HepG2 (cell line): ENCODE measurements at regions not wholly inside any gene's neighbourhood (a gene's known extent, or its start where the extent isn't known, plus 50 kb on each side); places are given as distances from the start of the nearest gene placed in this dataset.
A peak's percentile ranks its signal among the peaks of the same experiment; 100 is the strongest.

ENCODE experiments used
- ATAC-seq: fragments of 200-7000 bp; cut with Tn5 transposase; 3 replicates; pipeline ENCODE4 v1.9.1; 2020; ENCODE audit warnings: mild to moderate bottlenecking, moderate library complexity
- BruUV-seq: library from RNA; stranded (reverse); fragments of 400-500 nt; replicated peaks from 2 replicates; lab custom pipeline; 2021; lab: Mats Ljungman, UMichigan
- CTCF ChIA-PET: fragments of 300-600 bp; formaldehyde crosslinking; extraction: SDS; loops from one replicate; lab custom pipeline; 2021; ENCODE audit warnings: low total read pairs, inconsistent platforms, low intra/inter-chr PET ratio; lab: Yijun Ruan, JAX
- POLR2A ChIA-PET: fragments of 350-600 bp; sonication (Branson Sonifier 250); formaldehyde crosslinking; loops from one replicate; lab custom pipeline; 2020; ENCODE audit warnings: antibody characterized with exemption, inconsistent platforms; lab: Yijun Ruan, JAX
- DNase-seq: peaks from one replicate; pipeline ENCODE4 v3.0.0-alpha.2; 2015; ENCODE audit warnings: low spot score
- FAIRE-seq: peaks from 3 replicates; lab custom pipeline; 2011; peaks lifted over from hg19 to GRCh38; lab: Jason Lieb, UNC
- H2AFZ ChIP-seq: one replicate; pipeline ENCODE4 v1.6.1; 2011; ENCODE audit warnings: low read length, inconsistent platforms
- H3K27ac ChIP-seq: fragments of 300-600 bp; 3 replicates; pipeline ENCODE4 v1.8.0; 2011; ENCODE audit warnings: mixed run types, mild to moderate bottlenecking, mixed read lengths, low read length, inconsistent platforms; ENCODE audit not compliant: insufficient read depth; ENCODE audit errors: extremely low read length
- H3K27me3 ChIP-seq, 2 experiments: fragments of 200-600 bp in 1 of 2; 2 replicates in 1 of 2; 3 replicates in 1 of 2; pipeline versions ENCODE4 v1.6.0 to v1.8.0; 2011; ENCODE audit warnings: low read length in 2 of 2, mild to moderate bottlenecking in 2 of 2, moderate library complexity in 2 of 2, inconsistent platforms in 1 of 2; ENCODE audit not compliant: insufficient read depth in 2 of 2, control insufficient read depth in 1 of 2
- H3K36me3 ChIP-seq, 2 experiments: fragments of 200-600 bp in 1 of 2; replicated peaks in 1 of 2; 2 replicates in 1 of 2; 3 replicates in 1 of 2; pipeline versions ENCODE4 v1.5.1 to v1.8.0; 2011; ENCODE audit warnings: low read length in 2 of 2, inconsistent platforms in 1 of 2; ENCODE audit not compliant: insufficient read depth in 2 of 2, control insufficient read depth in 1 of 2
- H3K4me1 ChIP-seq: 2 replicates; pipeline ENCODE4 v1.5.1; 2012; ENCODE audit warnings: low read length, inconsistent platforms; ENCODE audit not compliant: insufficient read depth
- H3K4me2 ChIP-seq: 2 replicates; pipeline ENCODE4 v1.6.0; 2011; ENCODE audit warnings: low read depth, low read length, inconsistent platforms
- H3K4me3 ChIP-seq, 3 experiments: fragments of 200-600 bp in 1 of 3; sonication (generic), shearing (Covaris generic) in 1 of 3; replicated peaks in 1 of 3; 2 replicates each; pipeline ENCODE4 v1.5.1; 2011 to 2016; ENCODE audit warnings: low read length in 3 of 3, inconsistent platforms in 2 of 3, low read depth in 2 of 3, mild to moderate bottlenecking in 2 of 3, control low read depth in 1 of 3, mixed read lengths in 1 of 3; ENCODE audit not compliant: insufficient read depth in 1 of 3
- H3K79me2 ChIP-seq: one replicate; pipeline ENCODE4 v1.6.1; 2011; ENCODE audit warnings: low read length, inconsistent platforms; ENCODE audit not compliant: insufficient read depth
- H3K9ac ChIP-seq: 2 replicates; pipeline ENCODE4 v1.6.0; 2011; ENCODE audit warnings: mild to moderate bottlenecking, low read depth, low read length, inconsistent platforms; ENCODE audit not compliant: insufficient read depth
- H3K9me3 ChIP-seq: 2 replicates; pipeline ENCODE4 v1.5.1; 2012; ENCODE audit warnings: mild to moderate bottlenecking, low read length
- H4K20me1 ChIP-seq: 2 replicates; pipeline ENCODE4 v1.6.0; 2011; ENCODE audit warnings: inconsistent platforms, mild to moderate bottlenecking, low read length, moderate library complexity; ENCODE audit not compliant: insufficient read depth
- GZF1 ChIP-seq: sonication (generic); formaldehyde crosslinking; IDR thresholded peaks from 2 replicates; pipeline ENCODE4 v1.5.1; 2020; ENCODE audit warnings: mild to moderate bottlenecking, missing genetic modification reagents
- SMARCC2 ChIP-seq: fragments of 450-650 bp; IDR thresholded peaks from 2 replicates; pipeline ENCODE4 v1.6.1; 2017; ENCODE audit warnings: antibody characterized with exemption, mild to moderate bottlenecking
- SNAPC5 ChIP-seq: sonication (generic); formaldehyde crosslinking; IDR thresholded peaks from 2 replicates; pipeline ENCODE4 v1.8.1; 2023; ENCODE audit warnings: mild to moderate bottlenecking, missing genetic modification reagents, borderline replicate concordance
- U2AF2 ChIP-seq: fragments of 200-400 bp; formaldehyde crosslinking; IDR thresholded peaks from 2 replicates; pipeline ENCODE4 v1.6.1; 2017; ENCODE audit warnings: low read depth, mild to moderate bottlenecking, low read length
- ZNF331 ChIP-seq: sonication (generic); formaldehyde crosslinking; IDR thresholded peaks from 2 replicates; pipeline ENCODE4 v1.4.0; 2020; ENCODE audit warnings: missing genetic modification reagents
- ZNF775 ChIP-seq: sonication (generic); formaldehyde crosslinking; IDR thresholded peaks from 2 replicates; pipeline ENCODE4 v1.4.0; 2020; ENCODE audit warnings: missing genetic modification reagents, mild to moderate bottlenecking, moderate library complexity, borderline replicate concordance
- WGBS: methylation state at CpG from one replicate; pipeline ENCODE4 v1.1.6; 2017; ENCODE audit warnings: low lambda C conversion rate; 5-methylcytosine and 5-hydroxymethylcytosine counted together
- in situ Hi-C: cut with HindIII; loops from 2 replicates; pipeline ENCODE4 v1.10.0; 2017; ENCODE audit warnings: low pct_unique_long_range_greater_than_20kb; ENCODE audit not compliant: extremely low pct_ligation_motif_present
- intact Hi-C: fragments of 100-400 bp; cut with micrococcal nuclease; formaldehyde crosslinking; loops from one replicate; pipeline ENCODE4 v1.10.0; 2022; ENCODE audit not compliant: unreplicated experiment

DNA sequence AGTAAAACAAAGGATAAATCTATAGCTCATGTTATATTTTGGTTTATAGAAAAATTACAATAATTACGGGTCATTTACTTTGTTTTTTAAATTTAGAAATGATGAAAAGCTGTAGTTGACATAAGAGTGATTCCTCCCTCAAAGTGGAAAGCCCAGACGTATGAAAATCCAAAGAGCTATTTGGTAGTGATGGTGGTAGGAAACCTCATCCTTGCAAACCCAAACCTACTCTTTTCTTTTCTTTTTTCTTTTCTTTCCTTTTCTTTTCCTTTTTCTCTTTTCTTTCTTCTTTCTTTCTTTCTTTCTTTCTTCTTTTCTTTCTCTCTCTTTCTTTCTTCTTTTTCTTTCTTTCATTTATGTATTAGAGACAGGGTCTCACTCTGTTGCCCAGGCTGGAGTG lies 190.3 kb upstream of the RASSF8 start:
- H3K27ac ChIP-seq = no peak overlapping the region
- no peaks in the 10 kb centered on the region for H3K4me1 ChIP-seq
- no peaks in the 10 kb centered on the region for H3K27me3 ChIP-seq
- ChIA-PET POLR2A (no interaction called here), CTCF (no interaction called here)
- H2AFZ ChIP-seq = no peak overlapping the region
- no peak for FAIRE-seq
- DNase-seq = no peak
- no peaks in the 10 kb centered on the region for H3K79me2 ChIP-seq
- in situ Hi-C loops (no loop called here), intact Hi-C loops (no loop called here)
- H4K20me1 ChIP-seq = no peaks in the 10 kb centered on the region
- no peak overlapping the region for H3K9ac ChIP-seq
- BruUV-seq = no TSS peak
- H3K4me3 ChIP-seq = no peak overlapping the region
- no peak overlapping the region for H3K4me2 ChIP-seq
- H3K9me3 ChIP-seq = no peaks in the 10 kb centered on the region
- no peaks in the 10 kb centered on the region for H3K36me3 ChIP-seq
- 18% methylated on average over 2 of the region's 2 CpGs for WGBS
- TF ChIP-seq SNAPC5 (CRISPR knock-in tag) = no peak
- no peak for TF ChIP-seq SMARCC2
- TF ChIP-seq U2AF2 = 0 out of 2 replicates have a peak, but pooled peaks have one; percentile 82
- no peak for TF ChIP-seq ZNF331 (CRISPR knock-in tag)
- ATAC-seq = no peak

DNA sequence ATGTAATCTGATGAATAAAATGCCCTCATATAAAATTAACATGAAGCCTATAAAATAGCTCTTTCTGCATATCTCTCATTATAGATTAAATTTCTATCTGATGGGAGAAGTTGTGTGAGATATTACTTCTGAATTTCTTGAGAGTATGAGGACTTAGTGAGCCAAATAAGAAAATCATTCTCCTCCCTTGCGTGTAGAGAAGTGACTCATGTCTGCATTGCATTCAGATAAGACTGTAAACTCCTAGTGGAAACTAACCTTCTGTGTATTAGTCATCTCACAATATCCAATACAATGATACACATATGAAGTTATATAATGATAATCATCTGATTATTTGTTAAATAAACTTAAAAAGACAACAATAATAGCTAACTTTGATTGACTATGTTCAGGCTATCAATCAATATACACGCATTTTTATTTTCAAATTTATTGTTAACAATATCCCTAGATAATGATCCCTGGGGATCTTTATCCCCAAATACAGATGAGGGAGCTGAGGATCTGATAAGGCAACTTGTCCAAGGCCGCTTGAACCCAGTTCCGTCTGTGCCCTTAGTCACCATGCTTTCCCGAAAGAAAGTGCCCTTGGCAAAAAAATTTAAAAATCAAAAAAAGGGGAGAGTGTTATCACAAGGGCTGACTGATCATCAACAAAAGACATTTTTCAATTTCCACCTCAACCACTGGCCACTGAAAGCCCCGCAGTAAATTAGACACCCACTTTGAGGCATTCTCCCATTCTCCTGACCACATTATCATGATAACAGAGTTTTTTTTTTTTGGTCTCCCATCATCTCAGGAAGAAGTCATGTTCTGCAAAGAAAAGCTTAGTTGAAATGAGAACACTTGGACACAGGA lies 189.2 kb upstream of the RASSF8 start:
- no peak overlapping the region for H3K4me2 ChIP-seq
- 37% methylated on average over 6 of the region's 6 CpGs for WGBS
- H4K20me1 ChIP-seq = no peaks in the 10 kb centered on the region
- H3K9me3 ChIP-seq = no peaks in the 10 kb centered on the region
- no peaks in the 10 kb centered on the region for H3K4me1 ChIP-seq
- intact Hi-C loops = no loop called here
- POLR2A ChIA-PET = no interaction called here
- no peak for ATAC-seq
- no peak overlapping the region for H3K9ac ChIP-seq
- no TSS peak for BruUV-seq
- in situ Hi-C loops = no loop called here
- TF ChIP-seq GZF1 (no peak), ZNF775 (CRISPR knock-in tag) (no peak)
- TF ChIP-seq, all 625 proteins: peak for 0
- H3K4me3 ChIP-seq = no peak overlapping the region
- FAIRE-seq (no peak), DNase-seq (no peak)
- no peaks in the 10 kb centered on the region for H3K36me3 ChIP-seq
- no peaks in the 10 kb centered on the region for H3K79me2 ChIP-seq
- H3K27ac ChIP-seq = no peak overlapping the region
- no peaks in the 10 kb centered on the region for H3K27me3 ChIP-seq
- CTCF ChIA-PET = no interaction called here
- H2AFZ ChIP-seq = no peak overlapping the region
